ENCODE measurements at regions not wholly inside any gene's neighbourhood (a gene's known extent, or its start where the extent isn't known, plus 50 kb on each side); places are given as distances from the start of the nearest gene placed in this dataset.

GRCh38 chr3:22947851-22948250, 255.3 kb upstream of the UBE2E2 start:
- Histone ChIP-seq H3K36me3 (replicated peaks in 1 of 2; ENCODE audit: control insufficient read depth in 1 of 2, insufficient read depth in 2 of 2, low read length in 2 of 2) (no peaks in the 10 kb centered on the region), H3K27me3 (ENCODE audit: control insufficient read depth in 1 of 2, insufficient read depth in 2 of 2, low read length in 2 of 2) (no peaks in the 10 kb centered on the region; a peak in 1 of 5 replicates), H3K9ac (ENCODE audit: insufficient read depth, low read depth, low read length) (no peak overlapping the region), H4K20me1 (ENCODE audit: insufficient read depth, low read length) (no peaks in the 10 kb centered on the region), H2AFZ (ENCODE audit: low read length) (no peak overlapping the region), H3K9me3 (ENCODE audit: low read length) (no peaks in the 10 kb centered on the region), H3K79me2 (ENCODE audit: insufficient read depth, low read length) (no peaks in the 10 kb centered on the region), H3K27ac (ENCODE audit: extremely low read length, insufficient read depth, low read length) (no peak overlapping the region), H3K4me1 (ENCODE audit: insufficient read depth, low read length) (no peaks in the 10 kb centered on the region), H3K4me3 (replicated peaks in 1 of 3; ENCODE audit: insufficient read depth in 1 of 3, low read depth in 2 of 3, low read length in 3 of 3) (no peak overlapping the region), H3K4me2 (ENCODE audit: low read depth, low read length) (no peak overlapping the region)
- ATAC-seq (no peak), FAIRE-seq (no peak), DNase-seq (ENCODE audit: low spot score) (no peak)
- intact Hi-C loops (cut with micrococcal nuclease; ENCODE audit: unreplicated experiment) = no loop called here
- ChIA-PET POLR2A (no interaction called here), CTCF (ENCODE audit: low intra/inter-chr PET ratio, low total read pairs) (no interaction called here)
- no peak for TF ChIP-seq NFYC (CRISPR knock-in tag; IDR thresholded peaks at IDR 0.05)
- TF ChIP-seq NFATC3 (CRISPR knock-in tag; IDR thresholded peaks at IDR 0.05) = no peak
- TF ChIP-seq CBX1 (IDR thresholded peaks at IDR 0.05; ENCODE audit: low read depth) = no peak
- no peak for TF ChIP-seq MYPOP (CRISPR knock-in tag; IDR thresholded peaks at IDR 0.05)
- no peak for TF ChIP-seq MAFG (CRISPR knock-in tag; IDR thresholded peaks at IDR 0.05)
- no peak for TF ChIP-seq FOXA1 (IDR thresholded peaks at IDR 0.05)
- no peak for TF ChIP-seq FOXA1 (CRISPR knock-in tag; IDR thresholded peaks at IDR 0.05)
- TF ChIP-seq NR3C1 (CRISPR knock-in tag; IDR thresholded peaks at IDR 0.05) = no peak
- TF ChIP-seq ZIK1 (CRISPR knock-in tag; IDR thresholded peaks at IDR 0.05; ENCODE audit: borderline replicate concordance, low read depth) = no peak
- no peak for TF ChIP-seq ZBTB21 (CRISPR knock-in tag; IDR thresholded peaks at IDR 0.05)
- TF ChIP-seq ZBTB26 (CRISPR knock-in tag; IDR thresholded peaks at IDR 0.05; ENCODE audit: borderline replicate concordance) = no peak
- no peak for TF ChIP-seq CSRNP1 (CRISPR knock-in tag; IDR thresholded peaks at IDR 0.05)
- no peak for TF ChIP-seq SMAD1 (CRISPR knock-in tag; IDR thresholded peaks at IDR 0.05; ENCODE audit: borderline replicate concordance, low read depth)
- no peak for TF ChIP-seq ZKSCAN1 (IDR thresholded peaks at IDR 0.05; ENCODE audit: low read length)
- TF ChIP-seq NFE2 (CRISPR knock-in tag; IDR thresholded peaks at IDR 0.05) = no peak
- no peak for TF ChIP-seq HNRNPLL (IDR thresholded peaks at IDR 0.05; ENCODE audit: low read depth, low read length, poor library complexity, severe bottlenecking)
- TF ChIP-seq IRF9 (CRISPR knock-in tag; IDR thresholded peaks at IDR 0.05; ENCODE audit: borderline replicate concordance) = no peak
- no peak for TF ChIP-seq ZEB1 (IDR thresholded peaks at IDR 0.05; ENCODE audit: insufficient replicate concordance, low read depth)
- no TSS peak for BruUV-seq (replicated peaks)
- in situ Hi-C loops (cut with HindIII; ENCODE audit: extremely low pct_ligation_motif_present, low pct_unique_long_range_greater_than_20kb) = no loop called here
- 0% methylated on average over 2 of the region's 2 CpGs for WGBS (ENCODE audit: low lambda C conversion rate)

All from HepG2 (cell line).